ENCODE measurements at regions not wholly inside any gene's neighbourhood (a gene's known extent, or its start where the extent isn't known, plus 50 kb on each side); places are given as distances from the start of the nearest gene placed in this dataset.

DNA sequence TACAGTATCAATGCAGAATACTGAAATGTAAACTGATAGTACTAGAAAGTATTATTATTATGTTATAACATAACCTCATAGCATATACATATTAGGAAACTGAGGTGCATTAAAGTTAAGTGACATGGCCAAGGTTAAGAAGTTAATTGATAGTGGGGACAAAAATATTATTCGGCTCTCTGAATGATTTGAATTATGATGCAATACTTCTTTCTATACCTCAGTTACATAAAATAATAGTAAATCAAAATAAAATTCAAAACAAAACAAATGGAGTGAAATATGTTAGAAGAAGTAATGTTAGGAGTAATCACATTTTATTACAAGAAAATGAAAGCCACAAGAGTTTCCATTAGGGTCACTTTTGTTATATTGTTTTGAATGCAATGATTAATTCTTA, 455.2 kb downstream of the PLA2G4A start:
- Histone ChIP-seq H3K9me2 (ENCODE audit: insufficient read depth) (no peaks in the 10 kb centered on the region), H3K27me3 (ENCODE audit: insufficient read depth, low read depth) (no peaks in the 10 kb centered on the region), H3K27ac (no peak overlapping the region), H3K9me3 (ENCODE audit: insufficient read depth, low read depth) (no peaks in the 10 kb centered on the region), H3K4me2 (no peak overlapping the region), H3K4me3 (no peak overlapping the region), H4K20me1 (ENCODE audit: insufficient read depth) (no peaks in the 10 kb centered on the region), H3K4me1 (replicated peaks; ENCODE audit: insufficient read depth) (no peaks in the 10 kb centered on the region), H3K36me3 (ENCODE audit: low read depth) (no peaks in the 10 kb centered on the region), H3K79me2 (ENCODE audit: low read depth) (no peaks in the 10 kb centered on the region), H2AFZ (no peak overlapping the region), H3F3A (ENCODE audit: insufficient read depth, low read depth) (no peaks in the 10 kb centered on the region)
- ChIA-PET POLR2A (ENCODE audit: unreplicated experiment) (no interaction called here), CTCF (no interaction called here)
- no peak for DNase-seq
- intact Hi-C loops (cut with micrococcal nuclease; ENCODE audit: unreplicated experiment), result no loop called here
- BruUV-seq (replicated peaks), result no TSS peak
- TF ChIP-seq, protein P1, sequence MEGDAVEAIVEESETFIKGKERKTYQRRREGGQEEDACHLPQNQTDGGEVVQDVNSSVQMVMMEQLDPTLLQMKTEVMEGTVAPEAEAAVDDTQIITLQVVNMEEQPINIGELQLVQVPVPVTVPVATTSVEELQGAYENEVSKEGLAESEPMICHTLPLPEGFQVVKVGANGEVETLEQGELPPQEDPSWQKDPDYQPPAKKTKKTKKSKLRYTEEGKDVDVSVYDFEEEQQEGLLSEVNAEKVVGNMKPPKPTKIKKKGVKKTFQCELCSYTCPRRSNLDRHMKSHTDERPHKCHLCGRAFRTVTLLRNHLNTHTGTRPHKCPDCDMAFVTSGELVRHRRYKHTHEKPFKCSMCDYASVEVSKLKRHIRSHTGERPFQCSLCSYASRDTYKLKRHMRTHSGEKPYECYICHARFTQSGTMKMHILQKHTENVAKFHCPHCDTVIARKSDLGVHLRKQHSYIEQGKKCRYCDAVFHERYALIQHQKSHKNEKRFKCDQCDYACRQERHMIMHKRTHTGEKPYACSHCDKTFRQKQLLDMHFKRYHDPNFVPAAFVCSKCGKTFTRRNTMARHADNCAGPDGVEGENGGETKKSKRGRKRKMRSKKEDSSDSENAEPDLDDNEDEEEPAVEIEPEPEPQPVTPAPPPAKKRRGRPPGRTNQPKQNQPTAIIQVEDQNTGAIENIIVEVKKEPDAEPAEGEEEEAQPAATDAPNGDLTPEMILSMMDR (conservative IDR thresholded peaks at IDR 0.05), result no peak
- TF ChIP-seq EZH2 (IDR thresholded peaks at IDR 0.05; ENCODE audit: low read depth), result no peak

DNA sequence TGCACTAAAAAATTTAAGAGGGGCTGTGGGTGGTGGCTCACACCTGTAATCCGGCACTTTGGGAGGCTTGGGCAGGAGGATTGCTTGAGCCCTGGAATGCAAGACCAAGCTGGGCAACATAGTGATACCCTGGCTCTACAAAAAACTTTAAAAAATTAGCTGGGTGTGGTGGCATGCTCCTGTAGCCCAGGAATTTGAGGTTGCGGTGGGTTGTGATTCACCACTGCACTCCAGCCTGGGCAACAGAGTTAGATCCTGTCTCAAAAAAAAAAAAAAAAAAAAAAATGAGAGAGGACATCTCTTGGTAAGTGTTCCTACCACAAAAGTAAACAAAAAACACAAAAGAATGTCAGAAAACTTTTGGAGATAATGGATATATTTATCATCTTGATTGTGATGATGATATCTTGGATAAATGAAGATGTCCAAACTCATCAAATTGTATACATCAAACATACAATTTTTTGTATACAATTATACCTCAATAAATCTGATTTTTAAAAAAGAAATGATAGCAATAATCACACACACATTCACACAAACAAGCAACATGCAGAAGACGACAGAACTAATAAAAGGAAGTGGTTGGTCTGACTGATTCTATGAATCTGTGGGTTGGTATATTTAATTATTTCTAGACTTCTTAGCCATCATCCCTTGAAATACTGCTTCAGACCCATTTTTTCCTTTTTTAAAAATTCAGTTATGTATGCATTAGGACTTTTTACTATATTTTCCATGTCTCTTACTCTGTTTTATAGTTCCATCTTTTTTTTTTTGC, 465.9 kb downstream of the PLA2G4A start:
- no peak for DNase-seq
- no peaks in the 10 kb centered on the region for H3F3A ChIP-seq (ENCODE audit: insufficient read depth, low read depth)
- H3K4me1 ChIP-seq (replicated peaks; ENCODE audit: insufficient read depth), result no peaks in the 10 kb centered on the region
- no peak overlapping the region for H3K4me2 ChIP-seq
- ChIA-PET POLR2A (ENCODE audit: unreplicated experiment) (no interaction called here), CTCF (no interaction called here)
- no peaks in the 10 kb centered on the region for H3K9me3 ChIP-seq (ENCODE audit: insufficient read depth, low read depth)
- no TSS peak for BruUV-seq (replicated peaks)
- no peaks in the 10 kb centered on the region for H3K79me2 ChIP-seq (ENCODE audit: low read depth)
- no peaks in the 10 kb centered on the region for H3K27me3 ChIP-seq (ENCODE audit: insufficient read depth, low read depth)
- TF ChIP-seq, protein P1 (conservative IDR thresholded peaks at IDR 0.05), result no peak
- TF ChIP-seq EZH2 (IDR thresholded peaks at IDR 0.05; ENCODE audit: low read depth), result no peak
- no peak overlapping the region for H2AFZ ChIP-seq
- no peak overlapping the region for H3K4me3 ChIP-seq
- no peaks in the 10 kb centered on the region for H4K20me1 ChIP-seq (ENCODE audit: insufficient read depth)
- H3K27ac ChIP-seq, result no peak overlapping the region
- intact Hi-C loops (cut with micrococcal nuclease; ENCODE audit: unreplicated experiment), result no loop called here
- no peaks in the 10 kb centered on the region for H3K9me2 ChIP-seq (ENCODE audit: insufficient read depth)
- H3K36me3 ChIP-seq (ENCODE audit: low read depth), result no peaks in the 10 kb centered on the region

DNA sequence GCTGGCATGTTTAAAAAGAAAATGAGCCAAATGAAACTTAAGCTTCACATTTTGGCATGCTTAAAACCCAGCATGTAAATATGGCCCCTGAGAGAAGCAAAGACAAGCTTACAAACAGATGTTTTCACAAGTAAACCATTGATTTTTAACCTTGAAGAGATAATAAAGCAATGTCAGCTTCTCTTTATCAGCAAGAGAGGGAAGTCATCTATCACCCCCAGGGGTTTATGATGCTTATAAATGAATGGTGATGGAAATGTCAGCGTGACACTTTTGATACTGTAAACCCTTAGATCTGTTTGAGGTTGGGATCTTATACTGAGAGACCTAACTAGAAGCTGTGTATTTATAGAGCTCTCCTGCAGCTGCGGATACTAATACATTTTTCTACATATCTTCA, 471.3 kb downstream of the PLA2G4A start:
- ChIA-PET POLR2A (ENCODE audit: unreplicated experiment) (no interaction called here), CTCF (no interaction called here)
- no peaks in the 10 kb centered on the region for H3K36me3 ChIP-seq (ENCODE audit: low read depth)
- H3F3A ChIP-seq (ENCODE audit: insufficient read depth, low read depth), result no peaks in the 10 kb centered on the region
- H3K9me2 ChIP-seq (ENCODE audit: insufficient read depth), result no peaks in the 10 kb centered on the region
- BruUV-seq (replicated peaks), result no TSS peak
- no peaks in the 10 kb centered on the region for H3K79me2 ChIP-seq (ENCODE audit: low read depth)
- H3K27ac ChIP-seq, result no peak overlapping the region
- intact Hi-C loops (cut with micrococcal nuclease; ENCODE audit: unreplicated experiment), result no loop called here
- no peak for DNase-seq
- H4K20me1 ChIP-seq (ENCODE audit: insufficient read depth), result no peaks in the 10 kb centered on the region
- TF ChIP-seq, protein P1 (conservative IDR thresholded peaks at IDR 0.05), result no peak
- no peak for TF ChIP-seq EZH2 (IDR thresholded peaks at IDR 0.05; ENCODE audit: low read depth)
- no peaks in the 10 kb centered on the region for H3K27me3 ChIP-seq (ENCODE audit: insufficient read depth, low read depth)
- no peak overlapping the region for H3K4me3 ChIP-seq
- H3K4me1 ChIP-seq (replicated peaks; ENCODE audit: insufficient read depth), result no peaks in the 10 kb centered on the region
- no peak overlapping the region for H2AFZ ChIP-seq
- no peak overlapping the region for H3K4me2 ChIP-seq
- H3K9me3 ChIP-seq (ENCODE audit: insufficient read depth, low read depth), result no peaks in the 10 kb centered on the region

All from PC-9 (cell line).